ENCODE measurements at regions not wholly inside any gene's neighbourhood (a gene's known extent, or its start where the extent isn't known, plus 50 kb on each side); places are given as distances from the start of the nearest gene placed in this dataset.
"Not testable (repeated sequence)": the region's sequence is repeated elsewhere in the genome, so short reads cannot be mapped to it uniquely, and the experiment has no call there.

- H3K4me3 ChIP-seq (ENCODE audit: low read length): no peak overlapping the region
- DNase-seq (ENCODE audit: low read depth, low spot score): no peak
Measured at GRCh38 chr10:36446881-36447280, 678.5 kb upstream of the ANKRD30A start.

- H3K4me3 ChIP-seq (ENCODE audit: low read length): no peak overlapping the region
- no peak for DNase-seq (ENCODE audit: low read depth, low spot score)
Measured at GRCh38 chr10:36443233-36443632, 682.2 kb upstream of the ANKRD30A start.

GRCh38 chr10:36441557-36441956 is 683.8 kb upstream of the ANKRD30A start:
- no peak overlapping the region for H3K4me3 ChIP-seq (ENCODE audit: low read length)
- no peak for DNase-seq (ENCODE audit: low read depth, low spot score)

- H3K4me3 ChIP-seq (ENCODE audit: low read length): no peak overlapping the region
- no peak for DNase-seq (ENCODE audit: low read depth, low spot score)
Measured at GRCh38 chr10:36440539-36440938, 684.9 kb upstream of the ANKRD30A start.

GRCh38 chr10:36437367-36437766 is 688.0 kb upstream of the ANKRD30A start:
- H3K4me3 ChIP-seq (ENCODE audit: low read length): no peak overlapping the region
- no peak for DNase-seq (ENCODE audit: low read depth, low spot score)

- no peak for DNase-seq (ENCODE audit: low read depth, low spot score)
- H3K4me3 ChIP-seq (ENCODE audit: low read length): no peak overlapping the region
Measured at GRCh38 chr10:36428507-36428906, 696.9 kb upstream of the ANKRD30A start.

- H3K4me3 ChIP-seq (ENCODE audit: low read length): no peak overlapping the region
- DNase-seq (ENCODE audit: low read depth, low spot score): no peak
Measured at GRCh38 chr10:36425131-36425797, 700.1 kb upstream of the ANKRD30A start.

GRCh38 chr10:36424502-36424901 is 700.9 kb upstream of the ANKRD30A start:
- H3K4me3 ChIP-seq (ENCODE audit: low read length): no peak overlapping the region
- DNase-seq (ENCODE audit: low read depth, low spot score): no peak

- no peak for DNase-seq (ENCODE audit: low read depth, low spot score)
- no peak overlapping the region for H3K4me3 ChIP-seq (ENCODE audit: low read length)
Measured at GRCh38 chr10:36423821-36424248, 701.6 kb upstream of the ANKRD30A start.

GRCh38 chr10:36421992-36422391 is 703.4 kb upstream of the ANKRD30A start:
- H3K4me3 ChIP-seq (ENCODE audit: low read length): no peak overlapping the region
- no peak for DNase-seq (ENCODE audit: low read depth, low spot score)

- H3K4me3 ChIP-seq (ENCODE audit: low read length): no peak overlapping the region
- no peak for DNase-seq (ENCODE audit: low read depth, low spot score)
Measured at GRCh38 chr10:36416513-36416912, 708.9 kb upstream of the ANKRD30A start.

- no peak for DNase-seq (ENCODE audit: low read depth, low spot score)
Measured at GRCh38 chr10:36412942-36413341, 712.5 kb upstream of the ANKRD30A start.

GRCh38 chr10:36400238-36400637 is 725.2 kb upstream of the ANKRD30A start:
- not testable (repeated sequence) for DNase-seq (ENCODE audit: low read depth, low spot score); H3K4me3 ChIP-seq (ENCODE audit: low read length)

More at GRCh38 chr10:36412942-36413341, 712.5 kb upstream of the ANKRD30A start:
- H3K4me3 ChIP-seq (ENCODE audit: low read length): no peak overlapping the region

GRCh38 chr10:36393801-36394200 is 731.6 kb upstream of the ANKRD30A start:
- DNase-seq (ENCODE audit: low read depth, low spot score): no peak
- H3K4me3 ChIP-seq (ENCODE audit: low read length): no peak overlapping the region

GRCh38 chr10:36391405-36391804 is 734.0 kb upstream of the ANKRD30A start:
- H3K4me3 ChIP-seq (ENCODE audit: low read length): no peak overlapping the region
- no peak for DNase-seq (ENCODE audit: low read depth, low spot score)

GRCh38 chr10:36390221-36390620 is 735.2 kb upstream of the ANKRD30A start:
- no peak overlapping the region for H3K4me3 ChIP-seq (ENCODE audit: low read length)
- DNase-seq (ENCODE audit: low read depth, low spot score): no peak

- DNase-seq (ENCODE audit: low read depth, low spot score): no peak
- no peak overlapping the region for H3K4me3 ChIP-seq (ENCODE audit: low read length)
Measured at GRCh38 chr10:36388166-36388565, 737.2 kb upstream of the ANKRD30A start.

GRCh38 chr10:36385693-36386092 is 739.7 kb upstream of the ANKRD30A start:
- no peak overlapping the region for H3K4me3 ChIP-seq (ENCODE audit: low read length)
- no peak for DNase-seq (ENCODE audit: low read depth, low spot score)

- DNase-seq (ENCODE audit: low read depth, low spot score): no peak
- no peak overlapping the region for H3K4me3 ChIP-seq (ENCODE audit: low read length)
Measured at GRCh38 chr10:36383349-36383748, 741.3 kb upstream of the FZD8 start.

- DNase-seq (ENCODE audit: low read depth, low spot score): no peak
- no peak overlapping the region for H3K4me3 ChIP-seq (ENCODE audit: low read length)
Measured at GRCh38 chr10:36381748-36382147, 739.7 kb upstream of the FZD8 start.

- H3K4me3 ChIP-seq (ENCODE audit: low read length): no peak overlapping the region
- DNase-seq (ENCODE audit: low read depth, low spot score): no peak
Measured at GRCh38 chr10:36380538-36380937, 738.4 kb upstream of the FZD8 start.

Measured in Jurkat, Clone E6-1 (cell line).